ENCODE measurements at regions not wholly inside any gene's neighbourhood (a gene's known extent, or its start where the extent isn't known, plus 50 kb on each side); places are given as distances from the start of the nearest gene placed in this dataset.

- TF ChIP-seq, protein P1, sequence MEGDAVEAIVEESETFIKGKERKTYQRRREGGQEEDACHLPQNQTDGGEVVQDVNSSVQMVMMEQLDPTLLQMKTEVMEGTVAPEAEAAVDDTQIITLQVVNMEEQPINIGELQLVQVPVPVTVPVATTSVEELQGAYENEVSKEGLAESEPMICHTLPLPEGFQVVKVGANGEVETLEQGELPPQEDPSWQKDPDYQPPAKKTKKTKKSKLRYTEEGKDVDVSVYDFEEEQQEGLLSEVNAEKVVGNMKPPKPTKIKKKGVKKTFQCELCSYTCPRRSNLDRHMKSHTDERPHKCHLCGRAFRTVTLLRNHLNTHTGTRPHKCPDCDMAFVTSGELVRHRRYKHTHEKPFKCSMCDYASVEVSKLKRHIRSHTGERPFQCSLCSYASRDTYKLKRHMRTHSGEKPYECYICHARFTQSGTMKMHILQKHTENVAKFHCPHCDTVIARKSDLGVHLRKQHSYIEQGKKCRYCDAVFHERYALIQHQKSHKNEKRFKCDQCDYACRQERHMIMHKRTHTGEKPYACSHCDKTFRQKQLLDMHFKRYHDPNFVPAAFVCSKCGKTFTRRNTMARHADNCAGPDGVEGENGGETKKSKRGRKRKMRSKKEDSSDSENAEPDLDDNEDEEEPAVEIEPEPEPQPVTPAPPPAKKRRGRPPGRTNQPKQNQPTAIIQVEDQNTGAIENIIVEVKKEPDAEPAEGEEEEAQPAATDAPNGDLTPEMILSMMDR (conservative IDR thresholded peaks at IDR 0.05 in 1 of 2, IDR thresholded peaks at IDR 0.05 in 1 of 2; ENCODE audit: low read depth in 1 of 2, low read length in 2 of 2), result no peak
- TF ChIP-seq EZH2 (IDR thresholded peaks at IDR 0.05; ENCODE audit: low read length, missing control alignments), result no peak
Observed at GRCh38 chr3:20388971-20389370, 203.0 kb upstream of the SGO1 start.

Measured in fibroblast of lung (primary cell).